Choroid plexus epithelial cell (primary cell): ENCODE measurements at regions not wholly inside any gene's neighbourhood (a gene's known extent, or its start where the extent isn't known, plus 50 kb on each side); places are given as distances from the start of the nearest gene placed in this dataset.

Experiments used
- DNase-seq: peaks from one replicate; pipeline ENCODE4 v3.0.0-alpha.2; 2010; ENCODE audit warnings: low read depth
- H3K4me3 ChIP-seq: 2 replicates; pipeline ENCODE4 v1.5.1; 2011; ENCODE audit warnings: low read depth, mild to moderate bottlenecking, control low read depth, low read length, moderate library complexity
- TF ChIP-seq, protein P1 (sequence below): conservative IDR thresholded peaks from 2 replicates; pipeline ENCODE4 v1.5.1; 2011; ENCODE audit warnings: low read depth, mild to moderate bottlenecking, control low read depth, inconsistent platforms, low read length, moderate library complexity

DNA sequence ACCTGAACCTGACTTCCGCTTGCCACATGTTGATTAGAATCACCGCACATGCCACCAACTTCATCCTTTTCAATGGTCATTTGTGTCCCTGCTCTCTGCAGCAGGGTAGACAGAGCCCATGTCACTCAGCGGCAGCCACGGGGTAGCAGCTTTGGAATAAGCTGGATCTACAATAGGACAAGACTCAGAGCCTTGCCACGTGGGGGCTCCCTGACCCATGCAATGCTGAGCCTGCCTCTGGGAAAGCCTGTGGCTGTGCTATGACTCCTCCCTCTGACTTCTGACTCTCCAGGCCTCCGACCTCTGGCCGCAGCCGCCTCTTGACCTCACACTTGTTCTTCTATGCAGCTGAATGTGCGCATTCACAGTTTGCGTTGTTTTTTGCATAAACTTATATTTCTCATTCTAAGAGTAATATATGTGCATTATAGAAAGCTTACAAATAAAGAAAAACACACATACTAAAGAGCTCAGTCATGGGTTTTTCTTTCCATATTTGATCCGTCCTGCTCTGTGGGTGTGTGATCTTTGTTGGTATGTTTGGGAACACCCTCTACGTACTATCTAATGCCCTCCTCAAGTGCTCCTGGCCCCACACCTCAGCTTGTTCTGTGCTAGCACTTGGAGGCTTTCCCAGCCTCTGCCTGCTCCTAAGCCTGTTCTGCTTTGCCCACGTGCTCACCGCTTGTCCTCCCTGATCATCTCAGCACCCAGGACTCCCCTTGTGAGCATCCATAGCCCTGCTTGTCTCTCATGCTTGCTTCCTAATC is 198.0 kb upstream of the MKI67 start:
- TF ChIP-seq, protein P1, sequence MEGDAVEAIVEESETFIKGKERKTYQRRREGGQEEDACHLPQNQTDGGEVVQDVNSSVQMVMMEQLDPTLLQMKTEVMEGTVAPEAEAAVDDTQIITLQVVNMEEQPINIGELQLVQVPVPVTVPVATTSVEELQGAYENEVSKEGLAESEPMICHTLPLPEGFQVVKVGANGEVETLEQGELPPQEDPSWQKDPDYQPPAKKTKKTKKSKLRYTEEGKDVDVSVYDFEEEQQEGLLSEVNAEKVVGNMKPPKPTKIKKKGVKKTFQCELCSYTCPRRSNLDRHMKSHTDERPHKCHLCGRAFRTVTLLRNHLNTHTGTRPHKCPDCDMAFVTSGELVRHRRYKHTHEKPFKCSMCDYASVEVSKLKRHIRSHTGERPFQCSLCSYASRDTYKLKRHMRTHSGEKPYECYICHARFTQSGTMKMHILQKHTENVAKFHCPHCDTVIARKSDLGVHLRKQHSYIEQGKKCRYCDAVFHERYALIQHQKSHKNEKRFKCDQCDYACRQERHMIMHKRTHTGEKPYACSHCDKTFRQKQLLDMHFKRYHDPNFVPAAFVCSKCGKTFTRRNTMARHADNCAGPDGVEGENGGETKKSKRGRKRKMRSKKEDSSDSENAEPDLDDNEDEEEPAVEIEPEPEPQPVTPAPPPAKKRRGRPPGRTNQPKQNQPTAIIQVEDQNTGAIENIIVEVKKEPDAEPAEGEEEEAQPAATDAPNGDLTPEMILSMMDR: no peak
- DNase-seq: no peak
- H3K4me3 ChIP-seq: no peak overlapping the region

DNA sequence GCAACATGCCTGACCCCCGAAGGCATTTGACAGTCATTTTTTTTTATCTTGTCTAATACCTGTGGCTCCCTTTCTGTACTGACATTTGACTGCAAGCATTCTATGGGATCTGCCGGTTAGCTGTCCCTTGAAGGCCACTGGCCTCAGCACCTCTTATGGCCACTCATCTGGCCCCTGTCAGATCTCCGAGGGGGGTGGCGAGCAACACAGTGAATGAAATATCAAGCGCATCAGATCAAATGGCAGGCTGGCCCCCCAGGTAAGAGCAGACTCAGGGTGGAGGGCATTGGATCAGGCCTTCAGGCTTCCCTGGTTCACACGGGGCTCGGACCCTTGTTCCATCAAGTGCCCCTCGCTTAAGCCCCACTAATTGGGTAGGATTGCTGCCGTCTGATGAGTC is 199.6 kb upstream of the MKI67 start:
- no peak for DNase-seq
- H3K4me3 ChIP-seq: no peak overlapping the region
- TF ChIP-seq, protein P1: no peak

DNA sequence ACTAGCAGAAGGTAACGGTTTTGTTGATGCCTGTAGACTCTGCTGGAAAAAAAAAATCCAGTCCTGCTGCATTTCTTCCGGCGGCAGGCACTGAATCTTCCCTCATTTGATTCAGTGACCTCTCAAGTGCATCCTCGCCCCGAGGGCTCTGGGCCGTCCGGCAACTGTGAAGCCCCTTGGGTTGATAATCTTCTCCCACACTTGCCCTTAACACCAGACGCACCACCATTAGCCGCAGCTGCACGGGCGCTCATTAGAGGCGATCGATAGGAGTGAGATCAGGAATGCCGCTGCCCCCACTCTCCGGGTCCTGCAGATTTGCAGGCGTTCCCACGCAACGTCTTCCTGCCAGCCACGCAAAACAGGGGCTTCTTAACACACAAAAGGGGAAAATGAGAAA is 200.0 kb upstream of the MKI67 start:
- H3K4me3 ChIP-seq: no peak overlapping the region
- no peak for DNase-seq
- TF ChIP-seq, protein P1: no peak

DNA sequence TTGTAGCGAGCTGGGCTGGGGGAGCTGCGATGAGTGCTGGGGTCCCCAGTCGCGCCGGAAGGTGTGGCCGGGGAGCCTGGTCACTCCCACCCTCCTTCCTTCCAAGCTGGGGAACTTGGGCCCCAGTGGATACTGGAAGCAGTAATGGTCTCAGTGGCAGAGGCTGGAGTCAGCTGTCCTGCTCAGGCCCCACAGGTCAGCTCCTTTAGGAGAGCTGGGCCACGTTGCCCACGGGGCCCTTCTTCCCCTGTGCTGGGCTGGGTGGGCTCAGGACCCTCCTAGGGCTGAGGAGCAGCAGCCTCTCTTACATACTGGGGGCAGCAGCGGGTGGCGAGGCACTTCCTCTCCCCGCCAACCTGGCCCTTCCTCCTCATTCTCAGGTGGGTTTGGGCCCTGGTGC is 200.6 kb upstream of the MKI67 start:
- TF ChIP-seq, protein P1: no peak
- H3K4me3 ChIP-seq: no peak overlapping the region
- DNase-seq: no peak

DNA sequence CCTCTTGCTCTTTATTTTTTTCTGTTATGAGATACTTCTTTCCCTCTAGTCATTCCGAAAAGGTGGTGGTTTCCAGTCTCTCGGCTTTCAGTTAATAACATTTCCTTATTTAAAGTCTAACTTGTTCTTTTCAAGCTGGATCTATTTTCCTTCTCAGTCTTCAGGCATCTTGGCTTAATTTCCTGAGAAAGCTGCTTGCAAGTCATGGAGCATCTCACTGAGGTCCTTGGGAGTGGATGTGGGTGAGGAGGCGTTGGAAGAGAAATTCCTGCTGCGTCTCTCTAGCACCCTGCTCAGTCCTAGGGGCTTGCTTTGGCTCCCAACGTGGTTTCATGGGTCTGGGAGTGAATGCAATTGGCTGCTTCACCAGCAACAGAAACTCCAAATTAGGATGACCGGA is 210.2 kb upstream of the MKI67 start:
- no peak for DNase-seq
- TF ChIP-seq, protein P1: no peak
- no peak overlapping the region for H3K4me3 ChIP-seq

DNA sequence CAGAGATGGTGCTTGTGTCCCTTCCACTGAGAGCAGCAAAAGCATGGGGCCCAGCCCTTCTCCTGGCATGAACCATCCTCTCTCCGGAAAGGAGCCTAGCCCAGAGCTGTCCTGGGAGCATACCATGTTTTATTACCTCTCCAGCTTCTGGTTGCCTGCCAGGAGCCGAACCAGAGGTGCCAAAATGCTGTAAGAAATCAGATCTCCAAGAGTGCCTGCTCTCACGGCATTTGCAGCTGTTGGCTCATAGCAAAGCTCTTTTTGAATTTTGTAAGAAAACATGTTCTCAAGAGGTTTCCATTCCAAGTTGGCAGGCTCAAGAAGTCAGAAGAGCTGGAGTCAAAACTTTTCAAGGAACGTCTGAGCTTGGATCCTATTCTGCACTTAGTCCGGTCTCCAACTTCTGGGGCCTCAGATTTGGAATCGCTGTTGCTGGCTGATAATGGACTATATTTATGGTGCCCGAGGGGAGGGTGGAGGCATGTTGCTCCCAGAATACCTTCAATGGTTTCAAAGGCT is 211.7 kb upstream of the MKI67 start:
- no peak for DNase-seq
- no peak overlapping the region for H3K4me3 ChIP-seq

DNA sequence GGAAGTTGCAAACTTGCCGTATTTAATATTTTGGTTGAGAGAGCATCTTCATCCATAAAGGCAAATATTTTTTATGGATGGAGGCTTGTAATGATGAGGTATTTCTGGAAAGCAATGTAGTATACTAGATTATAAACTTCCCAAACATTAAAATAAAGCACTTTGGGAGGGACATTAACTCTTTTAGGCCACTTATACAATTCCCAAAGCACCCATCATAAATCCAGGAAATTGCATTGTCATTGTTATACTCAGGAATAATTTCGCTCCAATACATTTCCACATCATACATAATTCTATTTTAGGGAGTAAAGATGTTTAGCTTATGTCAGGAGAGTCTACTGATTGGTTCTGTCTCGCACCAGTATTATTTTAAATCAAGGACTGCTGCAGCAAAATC is 212.7 kb upstream of the MKI67 start:
- H3K4me3 ChIP-seq: no peak overlapping the region
- TF ChIP-seq, protein P1: no peak
- DNase-seq: no peak

More for the DNA sequence above, 211.7 kb upstream of the MKI67 start:
- TF ChIP-seq, protein P1: no peak
